ENCODE measurements at regions not wholly inside any gene's neighbourhood (a gene's known extent, or its start where the extent isn't known, plus 50 kb on each side); places are given as distances from the start of the nearest gene placed in this dataset.

DNA sequence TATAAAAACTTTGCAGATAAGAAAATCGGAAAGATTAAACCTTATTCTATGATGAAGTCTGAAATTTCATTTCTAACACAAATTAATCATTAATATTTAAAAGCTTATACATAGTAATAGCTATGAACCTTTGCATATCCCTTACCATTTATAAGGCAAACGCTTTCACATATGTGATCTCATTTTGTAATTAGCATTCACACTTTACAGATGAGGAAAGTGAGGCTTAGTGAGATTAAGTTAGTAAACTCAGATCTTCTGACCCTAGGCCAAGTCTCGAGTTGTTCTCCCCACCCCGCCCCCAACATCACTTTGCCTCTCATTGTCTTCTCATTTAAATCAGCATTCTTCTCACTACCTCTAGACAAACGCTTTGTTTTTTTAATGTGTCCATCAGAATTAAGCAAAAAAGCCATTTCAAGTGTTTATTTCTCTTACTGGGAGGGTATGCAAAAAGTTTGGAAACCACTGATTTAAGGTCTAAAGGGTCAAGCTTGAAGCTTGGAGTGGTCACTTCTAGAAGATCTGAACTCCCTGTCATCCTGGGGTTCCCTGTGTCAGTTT, 172.9 kb upstream of the BCL6 start:
- no peak overlapping the region for H3K27ac ChIP-seq (ENCODE audit: low read depth in 1 of 2, low read length in 2 of 2)
- no peaks in the 10 kb centered on the region for H3K27me3 ChIP-seq (ENCODE audit: control insufficient read depth in 4 of 4, insufficient read depth in 4 of 4, low read length in 3 of 4)
- H3K36me3 ChIP-seq (ENCODE audit: control insufficient read depth in 4 of 4, insufficient read depth in 3 of 4, low read depth in 1 of 4, low read length in 3 of 4) = no peaks in the 10 kb centered on the region
- H3K9me3 ChIP-seq (ENCODE audit: control insufficient read depth in 4 of 4, low read length in 3 of 4) = no peaks in the 10 kb centered on the region
- TF ChIP-seq YY1 (IDR thresholded peaks at IDR 0.05) (no peak), FOXA2 (IDR thresholded peaks at IDR 0.05) (no peak), EGR1 (IDR thresholded peaks at IDR 0.05; ENCODE audit: low read depth in 2 of 2) (no peak), HNF4G (IDR thresholded peaks at IDR 0.05) (no peak), JUND (IDR thresholded peaks at IDR 0.05) (no peak), RAD21 (IDR thresholded peaks at IDR 0.05) (no peak), TAF1 (conservative IDR thresholded peaks at IDR 0.05) (no peak), GABPA (IDR thresholded peaks at IDR 0.05 in 1 of 2, conservative IDR thresholded peaks at IDR 0.05 in 1 of 2) (no peak)
- TF ChIP-seq, protein P1, sequence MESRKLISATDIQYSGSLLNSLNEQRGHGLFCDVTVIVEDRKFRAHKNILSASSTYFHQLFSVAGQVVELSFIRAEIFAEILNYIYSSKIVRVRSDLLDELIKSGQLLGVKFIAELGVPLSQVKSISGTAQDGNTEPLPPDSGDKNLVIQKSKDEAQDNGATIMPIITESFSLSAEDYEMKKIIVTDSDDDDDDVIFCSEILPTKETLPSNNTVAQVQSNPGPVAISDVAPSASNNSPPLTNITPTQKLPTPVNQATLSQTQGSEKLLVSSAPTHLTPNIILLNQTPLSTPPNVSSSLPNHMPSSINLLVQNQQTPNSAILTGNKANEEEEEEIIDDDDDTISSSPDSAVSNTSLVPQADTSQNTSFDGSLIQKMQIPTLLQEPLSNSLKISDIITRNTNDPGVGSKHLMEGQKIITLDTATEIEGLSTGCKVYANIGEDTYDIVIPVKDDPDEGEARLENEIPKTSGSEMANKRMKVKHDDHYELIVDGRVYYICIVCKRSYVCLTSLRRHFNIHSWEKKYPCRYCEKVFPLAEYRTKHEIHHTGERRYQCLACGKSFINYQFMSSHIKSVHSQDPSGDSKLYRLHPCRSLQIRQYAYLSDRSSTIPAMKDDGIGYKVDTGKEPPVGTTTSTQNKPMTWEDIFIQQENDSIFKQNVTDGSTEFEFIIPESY (IDR thresholded peaks at IDR 0.05) = no peak
- 82% methylated on average over 5 of the region's 5 CpGs for WGBS
- no peak overlapping the region for H3K9ac ChIP-seq (ENCODE audit: low read depth in 1 of 2, low read length in 2 of 2)
- no peaks in the 10 kb centered on the region for H3K4me1 ChIP-seq (ENCODE audit: control insufficient read depth in 4 of 4, insufficient read depth in 4 of 4, low read length in 3 of 4)
- no peak for DNase-seq (ENCODE audit: low spot score)
- no peak overlapping the region for H3K4me3 ChIP-seq (ENCODE audit: low read depth in 1 of 3, low read length in 3 of 3)

DNA sequence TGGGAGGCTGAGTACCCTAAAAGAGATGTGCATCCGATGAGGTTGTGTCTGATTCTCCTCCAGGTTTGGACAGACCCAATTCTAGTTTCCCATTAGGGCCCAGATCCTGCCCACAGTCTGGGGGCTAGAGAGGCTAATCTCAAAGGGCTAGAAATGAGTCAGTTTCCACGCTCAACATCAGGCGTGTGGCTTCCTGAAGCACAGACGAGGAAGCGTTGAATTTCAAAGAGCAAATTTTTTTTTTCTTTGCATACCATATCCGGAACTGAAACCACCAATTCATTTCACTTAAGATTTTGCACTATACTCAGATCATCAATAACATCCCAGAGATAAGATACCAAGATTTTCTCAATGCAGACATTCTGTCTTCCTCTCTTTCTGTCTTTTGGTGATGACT, 173.8 kb upstream of the BCL6 start:
- no peak overlapping the region for H3K4me3 ChIP-seq (ENCODE audit: low read depth in 1 of 3, low read length in 3 of 3)
- H3K9me3 ChIP-seq (ENCODE audit: control insufficient read depth in 4 of 4, low read length in 3 of 4) = no peaks in the 10 kb centered on the region
- WGBS = 77% methylated on average over 6 of the region's 6 CpGs
- peak overlapping the region in 1 of 2 donors; percentile 3 for H3K27ac ChIP-seq (ENCODE audit: low read depth in 1 of 2, low read length in 2 of 2)
- no peak overlapping the region for H3K9ac ChIP-seq (ENCODE audit: low read depth in 1 of 2, low read length in 2 of 2)
- no peaks in the 10 kb centered on the region for H3K36me3 ChIP-seq (ENCODE audit: control insufficient read depth in 4 of 4, insufficient read depth in 3 of 4, low read depth in 1 of 4, low read length in 3 of 4)
- no peaks in the 10 kb centered on the region for H3K27me3 ChIP-seq (ENCODE audit: control insufficient read depth in 4 of 4, insufficient read depth in 4 of 4, low read length in 3 of 4)
- no peaks in the 10 kb centered on the region for H3K4me1 ChIP-seq (ENCODE audit: control insufficient read depth in 4 of 4, insufficient read depth in 4 of 4, low read length in 3 of 4)
- TF ChIP-seq TAF1 (conservative IDR thresholded peaks at IDR 0.05) = no peak
- no peak for TF ChIP-seq SP1 (IDR thresholded peaks at IDR 0.05)
- TF ChIP-seq HNF4A (conservative IDR thresholded peaks at IDR 0.05) = no peak
- TF ChIP-seq FOXA2 (IDR thresholded peaks at IDR 0.05) = no peak
- TF ChIP-seq RXRA (IDR thresholded peaks at IDR 0.05) = no peak
- TF ChIP-seq, protein P2, sequence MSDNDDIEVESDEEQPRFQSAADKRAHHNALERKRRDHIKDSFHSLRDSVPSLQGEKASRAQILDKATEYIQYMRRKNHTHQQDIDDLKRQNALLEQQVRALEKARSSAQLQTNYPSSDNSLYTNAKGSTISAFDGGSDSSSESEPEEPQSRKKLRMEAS (IDR thresholded peaks at IDR 0.05) = no peak
- no peak for DNase-seq (ENCODE audit: low spot score)

DNA sequence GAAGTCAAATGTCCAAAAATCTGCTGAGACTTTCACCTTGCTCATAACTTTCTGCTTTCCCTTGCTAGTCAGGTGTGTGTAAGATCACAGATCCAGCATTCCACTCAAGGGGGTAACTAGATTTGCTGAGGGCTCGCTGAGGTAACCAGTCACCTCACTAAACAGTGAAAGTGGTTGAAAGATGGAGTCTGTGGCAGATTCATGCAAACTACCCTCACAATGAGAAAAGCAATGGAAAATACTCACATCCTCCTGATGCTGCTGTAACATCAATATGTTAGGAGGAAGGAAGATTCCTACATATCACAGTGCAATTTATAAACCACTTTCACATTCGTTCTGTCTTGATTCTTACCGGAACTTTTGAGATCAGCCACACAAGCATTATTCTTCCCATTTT, 174.3 kb upstream of the BCL6 start:
- no peaks in the 10 kb centered on the region for H3K4me1 ChIP-seq (ENCODE audit: control insufficient read depth in 4 of 4, insufficient read depth in 4 of 4, low read length in 3 of 4)
- H3K4me3 ChIP-seq (ENCODE audit: low read depth in 1 of 3, low read length in 3 of 3) = no peak overlapping the region
- H3K36me3 ChIP-seq (ENCODE audit: control insufficient read depth in 4 of 4, insufficient read depth in 3 of 4, low read depth in 1 of 4, low read length in 3 of 4) = no peaks in the 10 kb centered on the region
- 84% methylated on average over 3 of the region's 3 CpGs for WGBS
- H3K9me3 ChIP-seq (ENCODE audit: control insufficient read depth in 4 of 4, low read length in 3 of 4) = peaks cover 0 to 2% (median 0%) of the 10 kb centered on the region in 4 donors
- H3K27ac ChIP-seq (ENCODE audit: low read depth in 1 of 2, low read length in 2 of 2) = peak overlapping the region in 1 of 2 donors; percentile 3
- TF ChIP-seq TAF1 (conservative IDR thresholded peaks at IDR 0.05) = no peak
- TF ChIP-seq, protein P2 (IDR thresholded peaks at IDR 0.05) = no peak
- TF ChIP-seq RXRA (IDR thresholded peaks at IDR 0.05) = no peak
- no peak for TF ChIP-seq HNF4G (IDR thresholded peaks at IDR 0.05)
- no peak for TF ChIP-seq SP1 (IDR thresholded peaks at IDR 0.05)
- TF ChIP-seq GABPA (IDR thresholded peaks at IDR 0.05 in 1 of 2, conservative IDR thresholded peaks at IDR 0.05 in 1 of 2) = no peak
- H3K9ac ChIP-seq (ENCODE audit: low read depth in 1 of 2, low read length in 2 of 2) = no peak overlapping the region
- H3K27me3 ChIP-seq (ENCODE audit: control insufficient read depth in 4 of 4, insufficient read depth in 4 of 4, low read length in 3 of 4) = no peaks in the 10 kb centered on the region
- no peak for DNase-seq (ENCODE audit: low spot score)

Measured in liver (tissue), 7 donors.